Body of pancreas (tissue), 4 donors: ENCODE measurements at regions not wholly inside any gene's neighbourhood (a gene's known extent, or its start where the extent isn't known, plus 50 kb on each side); places are given as distances from the start of the nearest gene placed in this dataset.

Source experiments
- POLR2A ChIP-seq, 3 donors: fragments of 450-650 bp; IDR thresholded peaks; one replicate each; pipeline ENCODE4 v1.6.1; 2016; ENCODE audit warnings: antibody characterized with exemption in 3 of 3, mild to moderate bottlenecking in 2 of 3
- TF ChIP-seq, protein P1 (sequence below), 7 experiments: fragments of 450-650 bp in 4 of 7; fragments of 200-600 bp in 3 of 7; sonication (generic) in 3 of 7; IDR thresholded peaks; one replicate each; pipeline ENCODE4 v1.5.1; 2016 to 2019; ENCODE audit warnings: antibody characterized with exemption in 7 of 7

GRCh38 chr13:68834375-68834774 is 1273.3 kb upstream of the ATXN8OS start:
- TF ChIP-seq, protein P1, sequence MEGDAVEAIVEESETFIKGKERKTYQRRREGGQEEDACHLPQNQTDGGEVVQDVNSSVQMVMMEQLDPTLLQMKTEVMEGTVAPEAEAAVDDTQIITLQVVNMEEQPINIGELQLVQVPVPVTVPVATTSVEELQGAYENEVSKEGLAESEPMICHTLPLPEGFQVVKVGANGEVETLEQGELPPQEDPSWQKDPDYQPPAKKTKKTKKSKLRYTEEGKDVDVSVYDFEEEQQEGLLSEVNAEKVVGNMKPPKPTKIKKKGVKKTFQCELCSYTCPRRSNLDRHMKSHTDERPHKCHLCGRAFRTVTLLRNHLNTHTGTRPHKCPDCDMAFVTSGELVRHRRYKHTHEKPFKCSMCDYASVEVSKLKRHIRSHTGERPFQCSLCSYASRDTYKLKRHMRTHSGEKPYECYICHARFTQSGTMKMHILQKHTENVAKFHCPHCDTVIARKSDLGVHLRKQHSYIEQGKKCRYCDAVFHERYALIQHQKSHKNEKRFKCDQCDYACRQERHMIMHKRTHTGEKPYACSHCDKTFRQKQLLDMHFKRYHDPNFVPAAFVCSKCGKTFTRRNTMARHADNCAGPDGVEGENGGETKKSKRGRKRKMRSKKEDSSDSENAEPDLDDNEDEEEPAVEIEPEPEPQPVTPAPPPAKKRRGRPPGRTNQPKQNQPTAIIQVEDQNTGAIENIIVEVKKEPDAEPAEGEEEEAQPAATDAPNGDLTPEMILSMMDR (IDR thresholded peaks at IDR 0.05): no peak
- TF ChIP-seq POLR2A (IDR thresholded peaks at IDR 0.05): no peak
